22Rv1 (cell line): ENCODE measurements at regions not wholly inside any gene's neighbourhood (a gene's known extent, or its start where the extent isn't known, plus 50 kb on each side); places are given as distances from the start of the nearest gene placed in this dataset.

Experiments
- CTCF ChIP-seq: fragments of 450-650 bp; IDR thresholded peaks from 2 replicates; pipeline ENCODE4 v1.5.1; 2017; ENCODE audit warnings: mild to moderate bottlenecking
- ZFX ChIP-seq: fragments of 450-650 bp; IDR thresholded peaks from 2 replicates; pipeline ENCODE4 v1.6.1; 2017; ENCODE audit warnings: antibody characterized with exemption, borderline replicate concordance

DNA sequence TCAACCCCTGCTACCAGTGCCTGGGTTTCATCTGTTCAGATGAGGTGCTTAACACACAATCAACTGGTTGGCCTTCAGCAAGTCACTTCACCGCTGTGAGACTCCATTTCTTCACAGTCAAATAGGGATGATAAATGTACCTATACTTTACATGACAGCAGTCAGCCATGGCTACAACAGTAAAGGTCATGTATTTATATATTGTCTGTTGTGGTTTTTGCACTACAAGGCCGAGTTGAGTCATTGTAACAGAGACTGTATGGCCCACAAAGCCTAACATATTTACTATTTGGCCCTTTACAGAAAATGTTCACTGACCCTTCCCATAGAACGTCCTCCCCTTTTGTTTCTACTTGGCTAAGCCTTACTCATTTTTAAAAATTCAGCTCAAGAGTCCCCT, 404.6 kb upstream of the F9 start:
- TF ChIP-seq CTCF, result no peak
- TF ChIP-seq ZFX, result no peak
